ENCODE measurements at regions not wholly inside any gene's neighbourhood (a gene's known extent, or its start where the extent isn't known, plus 50 kb on each side); places are given as distances from the start of the nearest gene placed in this dataset.

DNA sequence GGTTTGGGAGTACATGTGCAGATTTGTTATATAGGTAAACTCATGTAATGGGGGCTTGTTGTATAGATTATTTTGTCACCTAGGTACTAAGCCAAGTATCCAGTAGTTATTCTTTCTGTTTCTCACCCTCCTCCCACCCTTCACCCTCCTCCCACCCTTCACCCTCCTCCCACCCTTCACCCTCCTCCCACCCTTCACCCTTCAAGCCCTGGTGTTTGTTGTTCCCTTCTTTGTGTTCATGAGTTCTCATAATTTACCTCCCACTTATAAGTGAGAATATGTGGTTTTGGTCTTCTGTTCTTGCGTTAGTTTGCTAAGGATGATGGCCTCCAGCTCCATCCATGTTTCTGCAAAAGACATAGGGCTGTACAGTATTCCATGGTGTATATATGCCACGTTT, 58.7 kb upstream of the OR10AD1 start:
- no peak for TF ChIP-seq CTCF (IDR thresholded peaks at IDR 0.05 in 2 of 3, conservative IDR thresholded peaks at IDR 0.05 in 1 of 3; ENCODE audit: control insufficient read depth in 2 of 3, extremely low read depth in 1 of 3, insufficient read depth in 1 of 3, low read depth in 3 of 3, low read length in 3 of 3)
- TF ChIP-seq, protein P1, sequence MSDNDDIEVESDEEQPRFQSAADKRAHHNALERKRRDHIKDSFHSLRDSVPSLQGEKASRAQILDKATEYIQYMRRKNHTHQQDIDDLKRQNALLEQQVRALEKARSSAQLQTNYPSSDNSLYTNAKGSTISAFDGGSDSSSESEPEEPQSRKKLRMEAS (IDR thresholded peaks at IDR 0.05; ENCODE audit: low read depth, low read length), result no peak

Data from GM12878 (cell line).